NCI-H146 treated with DMSO at 0.1 percent for 48 hours (cell line): ENCODE measurements at regions not wholly inside any gene's neighbourhood (a gene's known extent, or its start where the extent isn't known, plus 50 kb on each side); places are given as distances from the start of the nearest gene placed in this dataset.
A peak's percentile ranks its signal among the peaks of the same experiment; 100 is the strongest.

ENCODE experiments used
- DNase-seq: peaks from one replicate; lab custom pipeline; 2025; ENCODE audit not compliant: unreplicated experiment; lab: John Stamatoyannopoulos, UW

- DNase-seq, result no peak
Measured at GRCh38 chr1:244953901-244954300, 89.6 kb upstream of the HNRNPU start.

- no peak for DNase-seq
Measured at GRCh38 chr1:244952940-244953339, 88.6 kb upstream of the HNRNPU start.

- DNase-seq, result no peak
Measured at GRCh38 chr1:244952280-244952933, 88.1 kb upstream of the HNRNPU start.

- no peak for DNase-seq
Measured at GRCh38 chr1:244948416-244948815, 84.1 kb upstream of the HNRNPU start.

- no peak for DNase-seq
Measured at GRCh38 chr1:244945109-244945671, 80.8 kb upstream of the HNRNPU start.

GRCh38 chr1:244941121-244941520, 76.8 kb upstream of the HNRNPU start:
- DNase-seq, result no peak

GRCh38 chr1:244937099-244937498, 72.8 kb upstream of the HNRNPU start:
- DNase-seq, result no peak

GRCh38 chr1:244920911-244921761, 56.8 kb upstream of the HNRNPU start:
- DNase-seq, result no peak

- DNase-seq, result no peak
Measured at GRCh38 chr1:244919320-244920282, 55.3 kb upstream of the HNRNPU start.

- DNase-seq, result peak; percentile 55
Measured at GRCh38 chr1:244918421-244919319, 54.3 kb upstream of the HNRNPU start.

- DNase-seq, result no peak
Measured at GRCh38 chr1:244917073-244917670, 52.8 kb upstream of the HNRNPU start.

- DNase-seq, result no peak
Measured at GRCh38 chr1:244915736-244916135, 51.4 kb upstream of the HNRNPU start.

GRCh38 chr1:244914761-244915160, 50.4 kb upstream of the HNRNPU start:
- no peak for DNase-seq
